Stromal cell of bone marrow (primary cell): ENCODE measurements at regions not wholly inside any gene's neighbourhood (a gene's known extent, or its start where the extent isn't known, plus 50 kb on each side); places are given as distances from the start of the nearest gene placed in this dataset.
"Not testable (repeated sequence)": the region's sequence is repeated elsewhere in the genome, so short reads cannot be mapped to it uniquely, and the experiment has no call there.

Source experiments
- DNase-seq: peaks from one replicate; pipeline ENCODE4 v3.0.0-alpha.2; 2012; ENCODE audit warnings: low read depth

GRCh38 chr15:88965097-88965496 is 51.9 kb upstream of the MFGE8 start:
- not testable (repeated sequence) for DNase-seq

DNA sequence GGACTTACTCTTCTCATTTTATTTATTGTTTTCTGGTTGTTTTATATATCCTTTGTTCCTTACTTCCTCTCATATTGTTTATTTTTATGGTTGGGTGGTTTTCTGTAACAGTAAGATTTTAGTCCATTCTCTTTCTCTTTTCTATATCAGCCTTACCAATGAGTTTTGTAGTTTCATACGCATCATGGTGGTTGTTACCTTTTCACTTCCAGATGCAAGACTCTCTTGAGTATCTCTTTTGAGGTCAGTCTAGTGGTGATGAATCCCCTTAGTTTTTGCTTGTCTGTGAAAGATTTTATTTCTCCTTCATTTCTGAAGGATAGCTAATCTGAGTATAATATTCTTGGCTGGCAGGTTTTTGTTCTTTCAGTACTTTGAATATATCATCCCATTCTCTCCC is 57.1 kb upstream of the MFGE8 start:
- no peak for DNase-seq

DNA sequence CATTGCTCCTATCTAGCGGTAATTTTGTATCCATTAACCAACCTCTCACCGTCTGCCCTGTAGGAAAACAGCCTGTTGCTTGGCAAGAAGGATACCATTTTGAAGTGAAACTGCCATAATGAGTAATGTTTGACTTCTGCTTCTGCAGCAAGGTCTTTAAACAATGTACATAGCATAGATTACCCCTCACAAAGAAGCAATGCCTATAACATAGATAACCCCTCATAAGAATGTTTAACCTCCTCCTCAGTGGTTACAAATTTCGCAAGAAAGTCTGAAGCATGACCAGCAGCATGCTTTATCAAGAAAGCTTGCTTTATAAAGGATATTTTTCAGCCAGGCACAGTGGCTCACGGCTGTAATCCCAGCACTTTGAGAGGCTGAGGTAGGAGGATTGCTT is 61.2 kb upstream of the MFGE8 start:
- no peak for DNase-seq

DNA sequence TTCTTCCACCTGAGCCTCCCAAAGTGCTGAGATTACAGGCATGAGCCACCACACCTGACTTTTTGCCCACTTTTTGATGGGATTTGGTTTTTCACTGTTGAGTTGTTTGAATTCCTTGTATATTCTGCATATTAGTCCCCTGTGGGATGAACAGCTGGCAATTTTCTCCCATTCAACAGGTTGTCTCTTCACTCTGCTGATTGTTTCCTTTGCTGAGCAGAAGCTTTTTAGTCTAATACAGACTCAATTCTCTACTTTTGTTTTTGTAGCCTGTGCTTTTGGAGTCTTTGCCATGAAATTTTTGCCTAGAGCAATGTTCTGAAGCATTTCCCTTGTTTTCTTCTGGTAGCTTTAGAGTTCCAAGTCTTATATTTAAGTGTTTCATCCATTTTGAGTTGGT is 62.7 kb upstream of the MFGE8 start:
- DNase-seq: no peak

DNA sequence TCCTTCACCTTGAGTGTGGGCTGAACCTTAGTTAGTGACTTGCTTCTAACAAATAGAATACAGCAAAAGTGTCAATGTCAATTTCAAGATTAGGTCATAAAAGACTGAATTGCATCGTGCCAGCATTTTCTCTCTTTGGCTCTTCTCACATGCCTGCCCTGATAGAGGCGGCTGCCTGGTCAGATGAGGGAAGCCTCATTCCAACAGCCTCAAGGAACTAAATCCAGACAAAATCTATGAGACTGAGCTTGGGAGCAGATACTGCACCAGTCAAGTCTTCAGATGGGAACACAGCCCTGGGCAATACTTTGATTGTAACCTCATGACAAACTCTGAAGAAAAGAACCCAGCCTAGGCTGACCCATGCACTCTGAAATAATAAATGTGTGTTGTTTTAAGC is 63.5 kb upstream of the MFGE8 start:
- no peak for DNase-seq

DNA sequence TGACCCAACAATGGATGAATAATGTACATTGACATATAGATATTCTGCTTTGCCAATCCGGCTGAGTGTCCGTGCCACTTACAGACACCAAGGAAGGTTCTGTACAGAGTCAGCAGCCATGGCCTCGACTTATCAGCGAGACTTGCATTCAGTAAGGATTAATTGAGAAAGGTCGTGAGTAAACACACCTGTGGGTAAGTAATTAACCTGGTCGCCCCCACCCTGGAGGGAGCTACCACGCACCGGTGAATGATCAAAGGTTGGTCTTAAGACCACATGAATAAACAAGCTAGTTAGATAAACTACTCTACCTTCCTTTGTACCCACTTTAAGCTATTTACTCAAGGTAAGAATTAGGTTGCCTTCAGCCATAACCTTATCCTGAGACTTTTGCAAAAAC is 66.5 kb upstream of the MFGE8 start:
- no peak for DNase-seq

GRCh38 chr15:88980498-88980897 is 67.3 kb upstream of the MFGE8 start:
- DNase-seq: no peak

- DNase-seq: no peak
Observed at GRCh38 chr15:88981244-88982215, 68.4 kb upstream of the MFGE8 start.

DNA sequence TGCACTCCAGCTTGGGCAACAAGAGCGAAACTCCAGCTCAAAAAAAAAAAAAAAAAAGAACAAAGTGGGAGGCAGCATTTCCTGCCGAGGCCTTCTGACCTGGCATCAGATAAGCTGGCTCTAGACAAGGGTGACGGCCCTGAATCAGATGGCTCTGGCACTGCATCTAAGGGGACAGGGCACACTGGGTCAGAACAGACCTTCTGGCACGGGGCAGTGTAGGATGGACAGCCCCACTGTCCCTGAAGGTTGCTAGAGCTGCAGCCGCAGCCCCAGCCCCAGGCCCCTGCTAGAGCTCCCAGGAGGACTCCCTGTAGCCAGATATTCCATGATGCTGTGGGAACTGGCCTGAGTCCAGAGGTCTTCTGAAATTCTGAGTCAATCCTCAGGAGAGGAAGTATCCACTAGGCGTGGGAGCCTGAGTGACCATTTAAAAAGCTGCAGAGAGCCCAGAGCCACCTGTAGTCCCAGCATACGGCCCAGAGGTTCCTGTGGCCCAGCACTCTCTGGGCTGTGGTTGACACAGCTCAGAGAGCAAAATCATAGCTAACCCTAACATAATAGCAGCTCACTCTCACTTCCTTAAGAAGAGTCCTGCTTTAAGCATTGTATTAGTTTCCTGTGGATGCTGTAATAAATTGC is 69.2 kb upstream of the MFGE8 start:
- DNase-seq: peak; percentile 88

DNA sequence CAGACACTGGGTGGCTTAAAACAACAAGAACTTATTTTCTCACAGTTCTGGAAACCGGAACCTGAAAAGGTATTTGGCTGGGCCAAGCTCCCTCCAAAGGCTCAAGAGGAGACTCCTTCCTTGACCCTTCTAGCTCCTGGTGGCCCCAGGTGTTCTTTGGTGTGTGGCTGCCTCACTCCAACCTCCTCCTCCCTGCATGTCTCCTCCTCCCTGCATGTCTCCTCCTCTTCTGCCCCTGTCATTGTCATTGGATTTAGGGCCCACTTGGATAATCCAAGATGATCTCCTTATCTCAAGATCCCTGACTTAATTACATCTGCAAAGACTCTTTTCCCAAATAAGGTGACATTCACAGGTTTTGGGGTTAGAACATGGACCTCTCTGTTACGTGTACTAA is 69.8 kb upstream of the MFGE8 start:
- DNase-seq: no peak

GRCh38 chr15:88983861-88984429 is 70.8 kb upstream of the MFGE8 start:
- no peak for DNase-seq

DNA sequence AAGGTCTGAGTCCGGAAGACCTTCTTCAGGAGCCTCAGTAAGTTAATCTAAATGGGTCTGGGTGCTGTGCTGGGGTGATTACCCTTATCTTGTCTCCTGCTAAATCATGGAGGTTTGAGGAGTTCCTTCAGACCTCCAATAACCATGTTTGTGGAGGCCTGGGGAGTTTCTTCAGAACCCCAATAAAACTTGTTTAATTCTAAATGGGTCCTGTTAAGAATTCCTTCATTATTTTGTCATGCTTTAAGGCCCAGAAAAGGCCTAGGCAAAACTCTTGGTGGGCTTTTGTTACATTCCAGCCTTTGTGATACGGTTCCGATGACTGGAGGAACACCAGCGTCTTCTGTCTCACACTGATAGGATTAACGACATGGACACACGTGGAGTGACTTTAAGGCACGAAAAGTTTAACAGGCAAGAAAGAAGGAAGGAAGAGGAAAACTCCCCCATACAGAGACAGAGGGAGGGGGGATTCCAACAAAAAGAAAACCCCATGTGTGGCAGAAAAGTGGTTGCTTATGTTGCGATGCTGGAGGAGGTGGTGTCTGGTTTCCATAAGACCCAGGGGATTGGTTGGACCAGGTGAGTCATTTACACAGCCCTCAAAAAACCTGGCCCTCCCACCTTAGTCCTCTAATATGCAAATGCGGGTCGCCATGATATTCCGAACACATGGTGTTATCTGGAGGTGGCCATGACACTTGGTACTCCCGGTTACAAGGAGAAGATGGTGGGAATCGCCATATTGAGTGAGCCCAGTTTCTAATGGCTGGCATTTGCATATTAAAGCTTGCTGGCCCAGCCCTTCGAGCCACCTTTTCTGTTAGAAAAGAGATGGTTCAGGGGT is 72.6 kb upstream of the MFGE8 start:
- no peak for DNase-seq

- DNase-seq: no peak
Observed at GRCh38 chr15:88986949-88987590, 73.9 kb upstream of the MFGE8 start.

- no peak for DNase-seq
Observed at GRCh38 chr15:88987591-88987933, 74.4 kb upstream of the MFGE8 start.

DNA sequence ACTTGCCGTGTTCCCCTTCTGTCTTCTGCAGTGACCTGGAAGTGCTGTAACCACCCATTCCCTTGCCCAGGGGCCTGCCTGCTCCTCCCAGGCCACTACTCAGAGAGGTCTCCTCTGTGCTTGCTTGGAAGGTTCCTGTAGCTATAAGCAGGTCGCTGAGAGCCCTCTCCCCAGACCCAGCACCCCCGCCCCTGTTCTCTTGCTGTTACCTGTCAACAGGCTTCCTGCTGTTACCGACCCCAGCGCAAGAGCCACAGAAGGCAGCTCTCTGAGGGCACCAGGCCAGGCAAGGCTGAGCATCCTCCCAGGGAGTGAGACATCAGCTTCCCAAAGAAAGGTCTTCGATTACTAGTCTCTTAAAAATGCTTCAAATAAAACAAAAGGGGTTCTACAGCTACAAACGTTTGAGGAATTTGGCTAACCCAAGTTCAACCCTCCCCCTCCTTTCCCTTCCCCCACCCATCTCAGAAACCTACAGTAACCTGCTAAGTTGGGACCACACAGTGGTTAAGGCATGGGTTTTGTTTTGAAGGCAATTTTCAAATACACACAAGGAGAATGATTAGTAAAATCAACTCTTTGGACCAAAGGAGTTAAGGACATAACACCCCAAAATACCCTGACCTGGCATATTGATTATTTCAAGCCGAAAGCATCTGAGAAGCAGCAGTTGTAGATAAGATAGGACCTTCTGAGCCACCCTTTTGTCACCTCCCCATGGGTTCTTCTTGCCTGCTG is 74.9 kb upstream of the MFGE8 start:
- DNase-seq: no peak

DNA sequence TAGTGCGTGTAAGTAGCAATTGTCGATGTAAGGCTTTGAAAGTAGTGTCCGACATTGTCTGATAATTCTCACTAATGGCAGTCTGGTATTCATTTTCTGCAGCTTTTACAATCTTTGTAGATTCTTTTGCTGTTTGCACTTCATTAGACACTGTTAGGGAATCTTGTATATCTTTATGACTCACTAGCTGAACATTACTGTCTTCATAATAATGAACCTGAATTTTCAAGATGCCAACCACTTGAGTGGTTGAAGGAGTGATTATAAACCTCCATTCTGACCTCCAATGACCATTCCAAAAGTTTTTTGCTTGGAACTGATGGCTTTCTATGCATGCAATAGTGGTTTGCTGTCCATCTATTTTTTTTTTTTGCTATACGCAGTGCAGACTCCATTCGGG is 76.4 kb upstream of the MFGE8 start:
- no peak for DNase-seq

DNA sequence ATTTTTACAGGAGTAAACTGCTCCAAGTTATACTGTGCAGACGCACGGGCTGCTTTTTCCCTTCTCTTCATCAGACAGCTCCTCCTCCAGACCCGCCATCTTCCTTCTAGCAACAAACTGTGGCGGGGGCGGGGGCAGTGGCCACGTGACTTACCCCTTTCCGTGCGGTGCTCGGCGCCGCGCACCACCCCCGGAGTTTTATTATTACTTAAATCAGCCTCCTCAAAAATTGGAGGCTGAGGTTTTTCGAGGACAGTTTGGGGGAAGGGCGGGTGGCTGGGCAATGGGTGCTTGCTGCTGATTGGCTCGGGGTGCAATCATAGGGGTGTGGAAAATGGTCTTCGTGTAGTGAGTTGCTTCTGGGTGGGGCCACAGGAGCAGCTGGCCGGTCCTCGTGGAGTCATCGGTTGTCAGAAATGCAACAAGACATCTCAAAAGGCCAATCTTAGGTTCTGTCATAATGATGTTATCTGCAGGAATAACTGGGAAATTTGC is 77.1 kb upstream of the MFGE8 start:
- DNase-seq: no peak

GRCh38 chr15:88992216-88992615 is 79.0 kb upstream of the MFGE8 start:
- no peak for DNase-seq

- no peak for DNase-seq
Observed at GRCh38 chr15:88992912-88993376, 79.8 kb upstream of the MFGE8 start.

- DNase-seq: no peak
Observed at GRCh38 chr15:88993662-88994061, 80.5 kb upstream of the MFGE8 start.

DNA sequence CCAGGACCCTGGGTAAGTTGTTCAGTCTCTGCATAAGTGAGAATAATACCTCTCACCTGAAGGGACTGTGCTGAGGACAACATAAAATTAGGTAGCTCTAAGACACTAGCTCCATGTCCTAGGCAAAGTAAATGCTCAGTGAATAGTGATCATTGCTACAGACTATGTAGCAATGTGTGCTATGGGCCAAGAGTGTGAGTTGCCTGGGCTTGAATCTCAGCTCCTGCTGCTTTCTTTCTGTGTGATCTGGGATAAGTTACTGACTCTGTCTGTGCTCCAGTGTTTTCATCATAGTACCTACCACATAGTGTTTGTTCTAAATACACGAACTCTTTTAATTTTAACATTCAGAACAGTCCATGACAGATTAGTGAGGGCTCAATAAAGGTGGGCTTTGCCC is 81.1 kb upstream of the MFGE8 start:
- no peak for DNase-seq
